HCT116 (cell line): ENCODE measurements at regions not wholly inside any gene's neighbourhood (a gene's known extent, or its start where the extent isn't known, plus 50 kb on each side); places are given as distances from the start of the nearest gene placed in this dataset.

ENCODE experiments used
- ATAC-seq: fragments of 200-7000 bp; cut with Tn5 transposase; 2 replicates; pipeline ENCODE4 v1.9.1; 2020; ENCODE audit warnings: mild to moderate bottlenecking, moderate library complexity
- BruUV-seq: library from RNA; stranded (reverse); fragments of 400-500 nt; replicated peaks from 2 replicates; lab custom pipeline; 2021; lab: Mats Ljungman, UMichigan
- CTCF ChIA-PET: fragments of 300-600 bp; sonication (Branson Sonifier 250); formaldehyde crosslinking; loops from one replicate; lab custom pipeline; 2021; ENCODE audit warnings: antibody characterized with exemption; lab: Charles Lee
- POLR2A ChIA-PET: fragments of 300-600, 350-600 bp; sonication (Branson Sonifier 250); formaldehyde crosslinking; loops from one replicate; lab custom pipeline; 2021; ENCODE audit warnings: antibody characterized with exemption; lab: Charles Lee
- RAD21 ChIA-PET, 2 experiments: fragments of 300-600 bp; sonication (Branson Sonifier 250); formaldehyde crosslinking; loops; one replicate each; lab custom pipeline; 2023; ENCODE audit warnings: low total read pairs in 2 of 2; ENCODE audit not compliant: uncharacterized antibody in 2 of 2, unreplicated experiment in 2 of 2, low non-redundant PET in 1 of 2; lab: Charles Lee
- DNase-seq: peaks from one replicate; pipeline ENCODE4 v3.0.0-alpha.2; 2010; ENCODE audit warnings: low read depth, low spot score
- H2AFZ ChIP-seq: fragments of 200-600 bp; shearing (Covaris generic), sonication (generic); 2 replicates; pipeline ENCODE4 v1.6.1; 2017; ENCODE audit warnings: low read depth, mixed run types, mixed read lengths, antibody characterized with exemption, low read length; ENCODE audit not compliant: poor library complexity, severe bottlenecking
- H3K27ac ChIP-seq: 2 replicates; pipeline ENCODE4 v1.5.1; 2012; ENCODE audit warnings: low read depth, low read length
- H3K27me3 ChIP-seq: fragments of 200-600 bp; sonication (generic); 2 replicates; pipeline ENCODE4 v1.6.1; 2016; ENCODE audit warnings: mixed run types, low read length, mixed read lengths; ENCODE audit not compliant: insufficient read depth
- H3K36me3 ChIP-seq, 2 experiments: fragments of 200-500 bp in 1 of 2; fragments of 200-600 bp in 1 of 2; sonication (Bioruptor generic) in 1 of 2; sonication (generic) in 1 of 2; 2 replicates each; pipeline versions ENCODE4 v1.5.1 to v1.6.1; 2014 to 2016; ENCODE audit warnings: low read length in 2 of 2, inconsistent platforms in 1 of 2, mixed read lengths in 1 of 2, mixed run types in 1 of 2; ENCODE audit not compliant: insufficient read depth in 2 of 2, control insufficient read depth in 1 of 2
- H3K4me1 ChIP-seq, 2 experiments: fragments of 200-600 bp in 1 of 2; sonication (generic) in 1 of 2; 2 replicates each; pipeline versions ENCODE4 v1.5.1 to v1.6.1; 2012 to 2017; ENCODE audit warnings: low read length in 2 of 2, inconsistent platforms in 1 of 2, mild to moderate bottlenecking in 1 of 2, mixed read lengths in 1 of 2, mixed run types in 1 of 2, moderate library complexity in 1 of 2; ENCODE audit not compliant: insufficient read depth in 2 of 2, control insufficient read depth in 1 of 2
- H3K4me2 ChIP-seq: fragments of 200-600 bp; sonication (generic); 2 replicates; pipeline ENCODE4 v1.6.1; 2017; ENCODE audit warnings: mixed run types, low read length, mixed read lengths
- H3K4me3 ChIP-seq, 2 experiments: fragments of 200-600 bp in 1 of 2; sonication (generic) in 1 of 2; replicated peaks in 1 of 2; 2 replicates each; pipeline ENCODE4 v1.5.1; 2011 to 2016; ENCODE audit warnings: low read length in 2 of 2, control low read depth in 1 of 2, low read depth in 1 of 2, mild to moderate bottlenecking in 1 of 2, mixed read lengths in 1 of 2, mixed run types in 1 of 2
- H3K79me2 ChIP-seq: fragments of 200-600 bp; sonication (generic); 2 replicates; pipeline ENCODE4 v1.6.1; 2017; ENCODE audit warnings: mild to moderate bottlenecking, mixed run types, low read length, moderate library complexity, mixed read lengths; ENCODE audit not compliant: insufficient read depth
- H3K9ac ChIP-seq: fragments of 200-600 bp; sonication (generic); 2 replicates; pipeline ENCODE4 v1.6.1; 2016; ENCODE audit warnings: low read length, mixed read lengths
- H3K9me2 ChIP-seq: fragments of 200-600 bp; sonication (generic), shearing (Covaris generic); 2 replicates; pipeline ENCODE4 v1.6.1; 2017; ENCODE audit warnings: mixed run types, mild to moderate bottlenecking, moderate library complexity; ENCODE audit not compliant: insufficient read depth
- H3K9me3 ChIP-seq, 2 experiments: fragments of 200-500 bp in 1 of 2; fragments of 200-600 bp in 1 of 2; sonication (Bioruptor generic) in 1 of 2; sonication (generic) in 1 of 2; 2 replicates each; pipeline ENCODE4 v1.6.1; 2014 to 2017; ENCODE audit warnings: low read length in 2 of 2, mixed read lengths in 2 of 2, inconsistent platforms in 1 of 2, low read depth in 1 of 2, mild to moderate bottlenecking in 1 of 2, mixed run types in 1 of 2, moderate library complexity in 1 of 2; ENCODE audit not compliant: control insufficient read depth in 1 of 2, insufficient read depth in 1 of 2
- H4K20me1 ChIP-seq: fragments of 200-600 bp; sonication (generic), shearing (Covaris generic); 2 replicates; pipeline ENCODE4 v1.6.1; 2017; ENCODE audit warnings: mixed run types, mild to moderate bottlenecking, moderate library complexity; ENCODE audit not compliant: insufficient read depth
- CBX3 ChIP-seq: IDR thresholded peaks from 2 replicates; pipeline ENCODE4 v1.6.1; 2012; ENCODE audit warnings: low read depth
- CEBPB ChIP-seq: IDR thresholded peaks from 2 replicates; pipeline ENCODE4 v1.6.1; 2012; ENCODE audit warnings: low read depth
- EGR1 ChIP-seq: IDR thresholded peaks from 2 replicates; pipeline ENCODE4 v1.6.1; 2012; ENCODE audit warnings: low read depth
- ELF1 ChIP-seq: IDR thresholded peaks from 2 replicates; pipeline ENCODE4 v1.6.1; 2012; ENCODE audit warnings: low read depth, borderline replicate concordance
- EZH2 ChIP-seq: fragments of 200-600 bp; sonication (generic); IDR thresholded peaks from 2 replicates; pipeline ENCODE4 v1.6.1; 2017; ENCODE audit warnings: antibody characterized with exemption, mixed run types
- FOSL1 ChIP-seq: IDR thresholded peaks from 2 replicates; pipeline ENCODE4 v1.6.1; 2012; ENCODE audit warnings: low read depth
- JUND ChIP-seq: IDR thresholded peaks from 2 replicates; pipeline ENCODE4 v1.6.1; 2012
- POLR2A ChIP-seq: IDR thresholded peaks from 2 replicates; pipeline ENCODE4 v1.7.0; 2011; ENCODE audit warnings: borderline replicate concordance; ENCODE audit not compliant: insufficient read depth, insufficient read length; ENCODE audit errors: extremely low read depth
- RAD21 ChIP-seq: IDR thresholded peaks from 2 replicates; pipeline ENCODE4 v1.6.1; 2012; ENCODE audit warnings: low read depth, mild to moderate bottlenecking
- SIN3A ChIP-seq: IDR thresholded peaks from 2 replicates; pipeline ENCODE4 v1.6.1; 2012; ENCODE audit warnings: low read depth
- SRF ChIP-seq: IDR thresholded peaks from 2 replicates; pipeline ENCODE4 v1.6.1; 2012; ENCODE audit warnings: low read depth
- TCF7L2 ChIP-seq: IDR thresholded peaks from 2 replicates; pipeline ENCODE4 v1.7.0; 2011; ENCODE audit warnings: borderline replicate concordance, inconsistent platforms; ENCODE audit not compliant: insufficient read depth, insufficient read length; ENCODE audit errors: extremely low read depth
- YY1 ChIP-seq: IDR thresholded peaks from 2 replicates; pipeline ENCODE4 v1.6.1; 2011; ENCODE audit warnings: low read length, low read depth, moderate library complexity, mild to moderate bottlenecking; ENCODE audit not compliant: insufficient replicate concordance; ENCODE audit errors: extremely low read depth
- ZFX ChIP-seq: fragments of 450-650 bp; IDR thresholded peaks from 2 replicates; pipeline ENCODE4 v1.6.1; 2017
- intact Hi-C: fragments of 100-400 bp; cut with micrococcal nuclease; formaldehyde crosslinking; loops from 2 replicates; pipeline ENCODE4 v1.10.0; 2022
- TF ChIP-seq, protein P1 (sequence below), 3 experiments: fragments of 200-600 bp in 1 of 3; sonication (generic) in 1 of 3; IDR thresholded peaks in 2 of 3; conservative IDR thresholded peaks in 1 of 3; 2 replicates each; pipeline ENCODE4 v1.5.1; 2012 to 2017; ENCODE audit warnings: low read depth in 2 of 3, low read length in 2 of 3, antibody characterized with exemption in 1 of 3, borderline replicate concordance in 1 of 3, control low read depth in 1 of 3, mild to moderate bottlenecking in 1 of 3, mixed read lengths in 1 of 3, mixed run types in 1 of 3, moderate library complexity in 1 of 3; ENCODE audit not compliant: insufficient read depth in 1 of 3
- TF ChIP-seq, protein P2 (sequence below): IDR thresholded peaks from 2 replicates; pipeline ENCODE4 v1.6.1; 2012

DNA sequence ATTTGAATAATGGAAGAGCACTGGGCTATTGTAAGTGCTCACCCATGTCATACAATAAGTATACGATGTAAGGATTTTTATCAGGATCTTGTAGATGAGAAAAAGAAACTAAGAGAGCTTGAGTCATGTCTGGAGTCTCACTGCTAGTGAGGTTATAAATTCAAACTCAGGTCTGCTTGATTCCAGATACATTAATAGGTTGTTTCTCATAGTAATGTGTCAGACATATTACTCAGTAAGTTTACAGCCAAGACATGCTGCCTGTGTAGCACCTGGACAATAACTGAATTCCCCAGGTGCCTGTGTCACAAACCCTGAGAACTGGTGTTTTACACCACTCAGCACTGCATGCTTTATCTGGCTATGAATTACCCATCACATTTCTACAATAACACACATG lies 216.9 kb upstream of the LRP1B start (continued):
- TF ChIP-seq, protein P1, sequence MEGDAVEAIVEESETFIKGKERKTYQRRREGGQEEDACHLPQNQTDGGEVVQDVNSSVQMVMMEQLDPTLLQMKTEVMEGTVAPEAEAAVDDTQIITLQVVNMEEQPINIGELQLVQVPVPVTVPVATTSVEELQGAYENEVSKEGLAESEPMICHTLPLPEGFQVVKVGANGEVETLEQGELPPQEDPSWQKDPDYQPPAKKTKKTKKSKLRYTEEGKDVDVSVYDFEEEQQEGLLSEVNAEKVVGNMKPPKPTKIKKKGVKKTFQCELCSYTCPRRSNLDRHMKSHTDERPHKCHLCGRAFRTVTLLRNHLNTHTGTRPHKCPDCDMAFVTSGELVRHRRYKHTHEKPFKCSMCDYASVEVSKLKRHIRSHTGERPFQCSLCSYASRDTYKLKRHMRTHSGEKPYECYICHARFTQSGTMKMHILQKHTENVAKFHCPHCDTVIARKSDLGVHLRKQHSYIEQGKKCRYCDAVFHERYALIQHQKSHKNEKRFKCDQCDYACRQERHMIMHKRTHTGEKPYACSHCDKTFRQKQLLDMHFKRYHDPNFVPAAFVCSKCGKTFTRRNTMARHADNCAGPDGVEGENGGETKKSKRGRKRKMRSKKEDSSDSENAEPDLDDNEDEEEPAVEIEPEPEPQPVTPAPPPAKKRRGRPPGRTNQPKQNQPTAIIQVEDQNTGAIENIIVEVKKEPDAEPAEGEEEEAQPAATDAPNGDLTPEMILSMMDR (IDR thresholded peaks at IDR 0.05 in 2 of 3, conservative IDR thresholded peaks at IDR 0.05 in 1 of 3; ENCODE audit: borderline replicate concordance in 1 of 3, insufficient read depth in 1 of 3, low read depth in 2 of 3, low read length in 2 of 3) = no peak
- no peak for TF ChIP-seq CBX3
- no peak for TF ChIP-seq ELF1
- TF ChIP-seq EZH2 = no peak
- no peak for TF ChIP-seq EGR1
- TF ChIP-seq FOSL1 = no peak
- TF ChIP-seq JUND = no peak
- TF ChIP-seq, protein P2, sequence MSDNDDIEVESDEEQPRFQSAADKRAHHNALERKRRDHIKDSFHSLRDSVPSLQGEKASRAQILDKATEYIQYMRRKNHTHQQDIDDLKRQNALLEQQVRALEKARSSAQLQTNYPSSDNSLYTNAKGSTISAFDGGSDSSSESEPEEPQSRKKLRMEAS = no peak
- no peak for TF ChIP-seq ZFX
- no peak for TF ChIP-seq SIN3A
- no peak for TF ChIP-seq YY1

DNA sequence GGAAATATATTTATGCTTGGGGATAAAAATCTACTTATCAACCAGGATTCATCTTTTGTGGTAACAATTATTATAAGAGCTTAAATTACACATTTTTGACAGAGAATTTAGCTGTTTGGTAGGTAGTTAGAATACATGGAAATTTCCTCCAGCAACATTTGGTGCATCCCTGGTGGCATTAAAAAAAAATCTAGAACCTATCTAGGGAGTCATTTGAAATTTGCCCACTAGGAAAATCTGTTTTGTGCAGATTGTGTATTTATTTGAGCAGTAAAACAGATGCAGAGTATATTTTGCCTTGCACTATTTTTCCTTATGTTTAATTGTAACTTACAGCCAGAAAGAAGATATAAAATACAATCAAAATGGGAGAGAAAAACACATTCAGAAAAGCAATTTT lies 208.4 kb upstream of the LRP1B start:
- H4K20me1 ChIP-seq = no peaks in the 10 kb centered on the region
- no peaks in the 10 kb centered on the region for H3K27me3 ChIP-seq
- BruUV-seq = no TSS peak
- no peaks in the 10 kb centered on the region for H3K9me3 ChIP-seq
- 0 out of 2 replicates have a peak, but pooled peaks cover 3% of the 10 kb centered on the region for H3K9me2 ChIP-seq
- no peaks in the 10 kb centered on the region for H3K79me2 ChIP-seq
- no peak for TF ChIP-seq POLR2A
- no peak for TF ChIP-seq TCF7L2
- TF ChIP-seq RAD21 = no peak
- no peak for TF ChIP-seq FOSL1
- TF ChIP-seq, protein P1 (IDR thresholded peaks at IDR 0.05 in 2 of 3, conservative IDR thresholded peaks at IDR 0.05 in 1 of 3; ENCODE audit: borderline replicate concordance in 1 of 3, insufficient read depth in 1 of 3, low read depth in 2 of 3, low read length in 2 of 3) = no peak
- TF ChIP-seq SRF = no peak
- no peak for TF ChIP-seq EGR1
- no peak for TF ChIP-seq CEBPB
- TF ChIP-seq, all 23 proteins: peak for 0
- ChIA-PET RAD21 (no interaction called here), CTCF (no interaction called here), POLR2A (no interaction called here)
- no peak overlapping the region for H3K4me2 ChIP-seq
- H3K4me1 ChIP-seq = no peaks in the 10 kb centered on the region
- H3K9ac ChIP-seq = no peak overlapping the region
- no peaks in the 10 kb centered on the region for H3K36me3 ChIP-seq
- ATAC-seq (no peak), DNase-seq (no peak)
- no peak overlapping the region for H3K27ac ChIP-seq
- intact Hi-C loops = no loop called here
- H3K4me3 ChIP-seq = no peak overlapping the region
- H2AFZ ChIP-seq = no peak overlapping the region
